HG02798 (cell line): ENCODE measurements at regions not wholly inside any gene's neighbourhood (a gene's known extent, or its start where the extent isn't known, plus 50 kb on each side); places are given as distances from the start of the nearest gene placed in this dataset.

ENCODE experiments used
- ATAC-seq: cut with Tn5 transposase; IDR thresholded peaks from one replicate; pipeline ENCODE4 v1.9.1; 2021; ENCODE audit warnings: mild to moderate bottlenecking; ENCODE audit not compliant: unreplicated experiment, poor library complexity

- no peak for ATAC-seq
Observed at GRCh38 chr19:27929399-27929798, 1283.6 kb downstream of the UQCRFS1 start.

- no peak for ATAC-seq
Observed at GRCh38 chr19:27925202-27925601, 1287.7 kb downstream of the UQCRFS1 start.

DNA sequence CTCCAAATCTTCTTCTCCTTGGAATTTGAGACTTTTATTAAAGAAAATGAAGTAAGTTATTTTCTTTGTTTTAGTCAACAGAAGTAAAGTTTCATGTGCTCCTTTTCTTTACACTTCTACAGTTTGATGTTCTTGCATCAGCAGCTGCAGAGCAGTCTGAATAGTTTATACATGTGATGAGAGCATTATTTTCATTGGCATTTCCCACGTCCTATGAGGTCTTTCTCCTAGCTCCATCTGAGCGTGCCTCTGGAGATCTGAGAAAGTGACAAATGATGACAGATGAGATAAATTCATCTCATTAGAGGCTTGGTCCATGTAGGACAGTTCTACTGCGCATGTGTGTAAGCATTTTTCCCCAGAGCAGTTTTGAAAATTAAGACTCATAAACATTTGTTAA lies 1290.0 kb downstream of the UQCRFS1 start:
- ATAC-seq = no peak

DNA sequence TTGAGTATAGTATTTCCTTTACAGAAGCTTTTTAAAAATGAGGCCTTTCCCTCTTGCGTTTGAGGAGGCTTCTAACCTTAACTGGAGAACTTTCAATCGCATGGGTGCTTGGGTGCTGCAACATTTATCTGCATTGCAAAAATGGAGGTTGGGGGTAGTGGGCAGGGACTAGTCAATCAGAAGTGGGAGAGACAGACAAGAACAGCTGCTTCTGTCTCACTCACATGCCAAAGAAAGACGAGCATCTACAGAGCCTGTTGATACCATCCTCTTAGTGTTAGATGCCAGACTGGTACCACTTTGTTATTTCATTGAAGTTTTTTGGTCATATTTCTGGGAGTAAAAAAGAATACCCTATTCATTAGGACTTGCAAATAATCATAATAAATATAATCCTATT lies 1292.2 kb downstream of the UQCRFS1 start:
- ATAC-seq = no peak

DNA sequence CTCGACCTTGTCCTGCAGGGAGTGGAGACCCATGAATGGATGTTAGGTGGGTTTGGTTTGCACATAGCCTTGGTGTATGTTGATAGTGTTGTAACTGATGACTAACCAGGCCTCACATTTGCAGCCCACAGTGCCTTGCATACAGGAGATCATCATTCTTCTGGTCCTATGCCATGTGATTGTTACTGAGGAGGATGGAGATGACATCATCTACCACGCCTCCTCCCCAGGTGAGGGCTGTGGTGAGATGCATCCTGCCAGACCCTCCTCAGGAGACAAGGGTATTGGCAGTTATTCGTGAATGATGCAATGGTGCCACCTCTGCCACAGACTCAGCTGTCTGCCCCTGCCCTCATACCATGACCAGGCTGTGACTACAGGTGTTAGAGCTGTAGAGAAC lies 1294.1 kb downstream of the UQCRFS1 start:
- ATAC-seq = no peak

- no peak for ATAC-seq
Observed at GRCh38 chr19:27911122-27911898, 1301.6 kb downstream of the UQCRFS1 start.

GRCh38 chr19:27909861-27910260 lies 1303.1 kb downstream of the UQCRFS1 start:
- ATAC-seq = no peak

DNA sequence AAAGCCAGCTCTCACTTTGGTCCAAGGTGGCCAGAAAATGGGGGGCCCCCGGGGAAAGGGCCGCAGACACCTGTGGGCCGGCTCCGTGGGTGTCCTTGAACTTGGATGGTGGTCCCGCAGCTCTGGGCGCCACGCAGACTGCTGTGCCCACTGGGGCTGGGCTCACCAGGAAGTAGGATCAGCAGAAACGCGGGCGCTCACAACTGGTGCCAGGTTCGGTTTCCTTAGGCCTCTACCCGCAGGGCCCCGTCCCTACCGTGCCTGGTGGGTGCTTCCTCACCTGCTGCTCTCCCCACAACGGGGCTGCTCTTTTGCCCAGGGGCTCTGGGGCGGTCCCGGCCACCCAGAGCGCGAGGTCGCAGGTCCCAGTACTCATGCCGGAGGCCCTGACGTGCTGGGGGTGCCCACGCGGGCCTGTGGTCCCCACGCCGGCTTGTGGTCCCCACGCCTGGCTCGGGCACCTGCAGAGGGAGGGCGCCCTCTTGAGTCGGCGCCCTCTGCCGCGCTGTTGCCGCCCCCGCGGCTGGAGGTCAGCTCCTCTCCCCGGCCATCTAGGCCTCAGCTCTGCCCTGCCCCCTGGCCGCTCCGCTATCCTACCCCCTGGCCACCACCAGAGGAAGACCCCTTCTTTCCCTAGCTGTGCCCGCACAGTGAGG lies 1303.6 kb downstream of the UQCRFS1 start:
- ATAC-seq = no peak

DNA sequence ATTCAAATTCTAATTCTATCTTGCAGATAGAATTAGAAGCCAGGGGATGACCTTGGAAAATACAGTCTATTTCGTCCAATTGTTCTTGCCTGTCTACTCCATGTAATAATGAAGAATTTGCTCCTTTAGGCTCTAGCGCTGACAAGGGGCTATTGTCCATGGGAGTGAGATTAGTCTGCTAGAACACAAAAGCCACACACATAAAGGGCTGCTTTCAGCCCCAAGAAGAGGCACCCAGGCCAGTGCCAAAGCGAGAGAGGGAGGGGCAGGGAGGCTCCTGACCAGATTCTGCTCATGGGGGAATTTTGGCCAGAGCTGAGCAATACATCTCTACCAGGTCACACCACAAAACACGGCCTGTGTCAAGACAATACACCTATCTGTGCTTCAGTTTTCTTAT lies 1306.9 kb downstream of the UQCRFS1 start:
- ATAC-seq = no peak

- ATAC-seq = no peak
Observed at GRCh38 chr19:27905074-27905473, 1307.9 kb downstream of the UQCRFS1 start.

GRCh38 chr19:27901078-27901477 lies 1311.9 kb downstream of the UQCRFS1 start:
- no peak for ATAC-seq

DNA sequence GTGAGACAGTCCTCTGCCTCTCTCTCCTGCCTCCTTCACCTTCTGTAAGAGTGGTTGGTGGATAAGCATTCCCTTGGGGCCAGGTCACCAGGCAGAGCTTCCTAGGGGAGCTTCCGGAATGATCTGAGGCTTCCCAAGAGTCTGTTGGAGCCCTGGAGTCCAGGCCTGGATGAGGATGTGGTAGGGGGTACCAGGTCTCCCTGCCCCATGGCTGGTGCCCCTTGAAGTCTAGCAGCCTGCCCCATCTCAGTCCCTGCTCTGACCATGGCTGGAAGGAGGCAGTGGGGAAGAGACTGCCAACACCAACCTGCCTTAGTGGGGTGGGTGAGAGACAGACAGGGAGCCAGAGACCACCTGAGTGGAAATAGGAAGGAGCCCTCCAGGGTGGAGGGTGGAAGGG lies 1316.9 kb downstream of the UQCRFS1 start:
- no peak for ATAC-seq

GRCh38 chr19:27894906-27895754 lies 1317.8 kb downstream of the UQCRFS1 start:
- ATAC-seq = no peak

DNA sequence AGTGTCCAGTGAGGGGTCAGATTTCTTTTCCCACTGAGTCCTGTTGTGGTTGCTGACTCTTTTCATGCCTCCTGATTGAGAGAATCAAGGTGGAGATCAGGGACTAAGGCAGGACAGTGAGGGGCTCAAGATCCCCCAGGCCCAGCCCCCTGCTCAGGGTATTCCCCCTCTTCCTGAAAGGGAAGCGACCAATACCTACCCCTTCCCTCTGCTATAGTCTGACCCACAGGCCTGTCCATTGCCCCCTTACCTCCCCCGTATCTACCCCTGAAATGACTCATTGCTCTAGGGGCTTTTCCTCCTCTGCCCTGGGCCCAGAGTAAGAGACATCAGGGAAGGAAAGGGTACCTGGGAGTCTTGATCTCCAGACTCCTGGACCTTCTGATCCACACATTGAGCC lies 1320.5 kb downstream of the UQCRFS1 start:
- ATAC-seq = no peak

- no peak for ATAC-seq
Observed at GRCh38 chr19:27891411-27891810, 1321.5 kb downstream of the UQCRFS1 start.

GRCh38 chr19:27890696-27891095 lies 1322.3 kb downstream of the UQCRFS1 start:
- no peak for ATAC-seq

GRCh38 chr19:27890206-27890605 lies 1322.7 kb downstream of the UQCRFS1 start:
- ATAC-seq = no peak

GRCh38 chr19:27889156-27889555 lies 1323.8 kb downstream of the UQCRFS1 start:
- no peak for ATAC-seq

DNA sequence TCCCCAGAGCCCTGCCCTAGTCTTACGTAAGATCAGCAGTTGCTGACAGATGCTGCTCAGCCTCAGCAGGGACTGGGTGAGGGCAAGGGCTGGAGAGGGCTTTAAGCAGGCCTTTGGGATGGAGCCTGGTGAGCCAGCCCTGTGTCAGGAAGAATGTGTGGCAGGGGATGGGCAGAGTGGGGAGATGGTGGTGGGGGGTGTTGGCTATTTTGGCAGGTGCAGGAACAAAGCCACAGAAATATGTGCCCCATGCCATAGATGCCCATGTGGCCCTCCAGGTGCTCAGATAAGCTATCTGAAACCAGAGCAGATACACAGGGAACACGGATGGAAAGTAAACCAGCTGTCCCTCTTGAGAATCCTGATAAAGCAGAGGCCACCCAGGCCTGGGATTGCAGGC lies 1325.0 kb downstream of the UQCRFS1 start:
- ATAC-seq = no peak

GRCh38 chr19:27885359-27885758 lies 1327.6 kb downstream of the UQCRFS1 start:
- no peak for ATAC-seq

DNA sequence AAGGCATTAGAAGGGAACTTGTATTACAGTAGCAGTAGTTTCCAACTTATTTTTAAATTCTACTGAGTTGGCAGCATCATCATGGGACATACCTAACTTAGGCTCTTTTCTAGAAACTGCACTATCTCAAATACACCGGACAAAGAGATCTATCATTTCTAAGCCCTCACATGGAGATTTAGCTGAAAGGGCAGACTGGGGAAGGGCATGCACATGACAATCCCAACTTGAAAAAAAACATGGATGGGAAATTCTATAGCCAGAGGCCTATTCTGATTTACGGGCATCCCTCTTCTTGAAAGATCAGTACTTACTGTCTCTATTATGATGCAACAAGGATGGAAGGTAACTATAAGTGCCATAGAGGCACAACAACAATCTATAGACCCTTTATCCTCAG lies 1328.6 kb downstream of the UQCRFS1 start:
- ATAC-seq = no peak
